ENCODE measurements at regions not wholly inside any gene's neighbourhood (a gene's known extent, or its start where the extent isn't known, plus 50 kb on each side); places are given as distances from the start of the nearest gene placed in this dataset.

GRCh38 chr11:109704432-109704831 is 282.4 kb downstream of the C11orf87 start:
- TF ChIP-seq CTCF (IDR thresholded peaks at IDR 0.05; ENCODE audit: insufficient read depth, low read depth, low read length) = no peak
- no peak for TF ChIP-seq EZH2 (IDR thresholded peaks at IDR 0.05; ENCODE audit: insufficient read depth, low read length)
